ENCODE measurements at regions not wholly inside any gene's neighbourhood (a gene's known extent, or its start where the extent isn't known, plus 50 kb on each side); places are given as distances from the start of the nearest gene placed in this dataset.
"Not testable (repeated sequence)": the region's sequence is repeated elsewhere in the genome, so short reads cannot be mapped to it uniquely, and the experiment has no call there.

GRCh38 chr20:39957911-39958310 is 731.1 kb downstream of the MAFB start:
- DNase-seq = not testable (repeated sequence)

- no peak for DNase-seq
Observed at GRCh38 chr20:39954621-39955020, 734.4 kb downstream of the MAFB start.

GRCh38 chr20:39946931-39947330 is 742.1 kb downstream of the MAFB start:
- no peak for DNase-seq

- no peak for DNase-seq
Observed at GRCh38 chr20:39946053-39946810, 742.8 kb downstream of the MAFB start.

- DNase-seq = no peak
Observed at GRCh38 chr20:39944861-39945260, 744.2 kb downstream of the MAFB start.

- DNase-seq = no peak
Observed at GRCh38 chr20:39943336-39943735, 745.7 kb downstream of the MAFB start.

- no peak for DNase-seq
Observed at GRCh38 chr20:39941245-39941644, 747.8 kb downstream of the MAFB start.

GRCh38 chr20:39939241-39939865 is 749.7 kb downstream of the MAFB start:
- no peak for DNase-seq

- DNase-seq = no peak
Observed at GRCh38 chr20:39936401-39936800, 752.6 kb downstream of the MAFB start.

- no peak for DNase-seq
Observed at GRCh38 chr20:39935901-39936300, 753.1 kb downstream of the MAFB start.

- DNase-seq = no peak
Observed at GRCh38 chr20:39916236-39916765, 772.7 kb downstream of the MAFB start.

GRCh38 chr20:39913274-39913673 is 775.8 kb downstream of the MAFB start:
- DNase-seq = no peak

GRCh38 chr20:39911497-39911896 is 777.5 kb downstream of the MAFB start:
- DNase-seq = no peak

GRCh38 chr20:39910536-39910935 is 778.5 kb downstream of the MAFB start:
- no peak for DNase-seq

GRCh38 chr20:39909447-39909846 is 779.6 kb downstream of the MAFB start:
- DNase-seq = no peak

GRCh38 chr20:39904476-39905112 is 784.4 kb downstream of the MAFB start:
- no peak for DNase-seq

GRCh38 chr20:39903806-39904465 is 785.1 kb downstream of the MAFB start:
- no peak for DNase-seq

- no peak for DNase-seq
Observed at GRCh38 chr20:39899881-39900280, 789.2 kb downstream of the MAFB start.

- DNase-seq = no peak
Observed at GRCh38 chr20:39898467-39898852, 790.6 kb downstream of the MAFB start.

GRCh38 chr20:39897781-39898466 is 791.1 kb downstream of the MAFB start:
- DNase-seq = no peak

- no peak for DNase-seq
Observed at GRCh38 chr20:39897058-39897457, 792.0 kb downstream of the MAFB start.

GRCh38 chr20:39894067-39894466 is 795.0 kb downstream of the MAFB start:
- DNase-seq = no peak

Measured in effector CD4-positive, alpha-beta T cell (primary cell).